ENCODE measurements at regions not wholly inside any gene's neighbourhood (a gene's known extent, or its start where the extent isn't known, plus 50 kb on each side); places are given as distances from the start of the nearest gene placed in this dataset.
"Not testable (repeated sequence)": the region's sequence is repeated elsewhere in the genome, so short reads cannot be mapped to it uniquely, and the experiment has no call there.

DNA sequence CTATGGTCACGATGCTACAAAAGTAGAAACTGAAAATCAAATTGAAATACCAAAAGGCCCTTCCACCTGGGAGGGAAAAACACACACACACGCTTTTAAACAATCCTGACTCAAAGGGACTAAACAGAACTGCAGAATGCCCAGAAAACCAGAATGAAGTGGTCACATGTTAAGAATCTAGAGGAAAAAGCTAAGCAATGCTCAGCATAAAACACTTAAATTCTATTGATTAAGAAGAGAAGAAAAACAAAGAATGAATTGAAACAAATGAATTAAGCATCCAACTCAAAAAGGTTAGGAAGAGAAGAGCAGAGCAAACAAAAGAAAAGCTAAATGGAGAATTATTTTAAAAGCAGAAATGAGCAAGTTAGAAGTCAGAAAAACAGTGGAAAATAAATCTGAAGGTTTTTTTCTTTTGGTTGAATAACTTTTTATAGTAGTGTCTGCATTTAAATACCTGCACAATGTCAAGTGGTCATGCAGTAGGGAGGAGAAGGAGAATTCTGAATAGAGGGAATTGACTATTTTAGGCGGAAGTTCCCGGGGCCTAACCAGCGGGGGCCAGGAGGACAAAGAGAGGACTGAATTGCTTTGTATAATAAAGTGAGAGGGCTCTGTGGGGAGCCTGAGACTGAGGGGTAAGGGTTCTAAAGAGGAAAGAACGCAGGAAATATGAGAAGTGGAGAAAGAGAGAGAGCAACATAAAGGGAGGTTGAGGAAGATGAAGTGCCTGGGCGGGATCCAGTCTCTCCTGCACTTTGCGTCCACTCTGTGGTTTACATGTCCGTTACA, 146.8 kb downstream of the ATPSCKMT start:
- Histone ChIP-seq H3K27ac (ENCODE audit: control insufficient read depth, insufficient read depth, low read length) (no peak overlapping the region), H3K79me2 (ENCODE audit: control insufficient read depth, insufficient read depth, low read length) (no peaks in the 10 kb centered on the region), H3K4me2 (ENCODE audit: control insufficient read depth, extremely low read depth, insufficient read depth, low read depth, low read length) (no peak overlapping the region), H3K9ac (ENCODE audit: control insufficient read depth, extremely low read depth, insufficient read depth, low read length) (no peak overlapping the region), H4K20me1 (ENCODE audit: control insufficient read depth, extremely low read depth, insufficient read depth, low read length) (no peaks in the 10 kb centered on the region), H2AFZ (ENCODE audit: control insufficient read depth, low read length) (no peak overlapping the region), H3K4me3 (ENCODE audit: control insufficient read depth in 2 of 3, extremely low read depth in 1 of 3, insufficient read depth in 2 of 3, low read depth in 1 of 3, low read length in 3 of 3) (no peak overlapping the region), H3K4me1 (ENCODE audit: control insufficient read depth, extremely low read depth, insufficient read depth, low read length) (no peaks in the 10 kb centered on the region), H3K36me3 (ENCODE audit: control insufficient read depth in 2 of 2, extremely low read depth in 1 of 2, insufficient read depth in 2 of 2, low read length in 2 of 2) (no peaks in the 10 kb centered on the region), H3K27me3 (ENCODE audit: control insufficient read depth, extremely low read depth, insufficient read depth, low read length) (no peaks in the 10 kb centered on the region), H3K9me3 (ENCODE audit: control insufficient read depth, low read depth, low read length) (no peaks in the 10 kb centered on the region), H3K9me1 (ENCODE audit: control insufficient read depth, extremely low read depth, insufficient read depth, low read length) (no peaks in the 10 kb centered on the region)
- FAIRE-seq (no peak), DNase-seq (ENCODE audit: low read depth, low spot score) (no peak)
- dilution Hi-C loops (cut with MboI; ENCODE audit: extremely low pct_ligation_motif_present, low sequenced_read_pairs) = no loop called here
- TF ChIP-seq EZH2 (IDR thresholded peaks at IDR 0.05; ENCODE audit: low read length) = no peak
- TF ChIP-seq, protein P1, sequence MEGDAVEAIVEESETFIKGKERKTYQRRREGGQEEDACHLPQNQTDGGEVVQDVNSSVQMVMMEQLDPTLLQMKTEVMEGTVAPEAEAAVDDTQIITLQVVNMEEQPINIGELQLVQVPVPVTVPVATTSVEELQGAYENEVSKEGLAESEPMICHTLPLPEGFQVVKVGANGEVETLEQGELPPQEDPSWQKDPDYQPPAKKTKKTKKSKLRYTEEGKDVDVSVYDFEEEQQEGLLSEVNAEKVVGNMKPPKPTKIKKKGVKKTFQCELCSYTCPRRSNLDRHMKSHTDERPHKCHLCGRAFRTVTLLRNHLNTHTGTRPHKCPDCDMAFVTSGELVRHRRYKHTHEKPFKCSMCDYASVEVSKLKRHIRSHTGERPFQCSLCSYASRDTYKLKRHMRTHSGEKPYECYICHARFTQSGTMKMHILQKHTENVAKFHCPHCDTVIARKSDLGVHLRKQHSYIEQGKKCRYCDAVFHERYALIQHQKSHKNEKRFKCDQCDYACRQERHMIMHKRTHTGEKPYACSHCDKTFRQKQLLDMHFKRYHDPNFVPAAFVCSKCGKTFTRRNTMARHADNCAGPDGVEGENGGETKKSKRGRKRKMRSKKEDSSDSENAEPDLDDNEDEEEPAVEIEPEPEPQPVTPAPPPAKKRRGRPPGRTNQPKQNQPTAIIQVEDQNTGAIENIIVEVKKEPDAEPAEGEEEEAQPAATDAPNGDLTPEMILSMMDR (optimal IDR thresholded peaks at IDR 0.05 in 1 of 3, IDR thresholded peaks at IDR 0.05 in 1 of 3, conservative IDR thresholded peaks at IDR 0.05 in 1 of 3; ENCODE audit: extremely low read depth in 1 of 3, insufficient read depth in 2 of 3, low read length in 3 of 3) = no peak

DNA sequence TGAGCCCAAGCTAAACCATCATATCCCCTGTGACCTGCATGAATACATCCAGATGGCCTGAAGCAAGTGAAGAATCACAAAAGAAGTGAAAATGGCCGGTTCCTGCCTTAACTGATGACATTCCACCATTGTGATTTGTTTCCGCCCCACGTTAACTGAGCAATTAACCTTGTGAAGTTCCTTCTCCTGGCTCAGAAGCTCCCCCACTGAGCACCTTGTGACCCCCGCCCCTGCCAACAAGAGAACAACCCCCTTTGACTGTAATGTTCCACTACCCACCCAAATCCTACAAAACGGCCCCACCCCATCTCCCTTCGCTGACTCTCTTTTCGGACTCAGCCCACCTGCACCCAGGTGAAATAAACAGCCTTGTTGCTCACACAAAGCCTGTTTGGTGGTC, 147.5 kb downstream of the ATPSCKMT start:
- DNase-seq (ENCODE audit: low read depth, low spot score); H3K36me3 ChIP-seq (ENCODE audit: control insufficient read depth in 2 of 2, extremely low read depth in 1 of 2, insufficient read depth in 2 of 2, low read length in 2 of 2); H3K9me3 ChIP-seq (ENCODE audit: control insufficient read depth, low read depth, low read length); H3K9me1 ChIP-seq (ENCODE audit: control insufficient read depth, extremely low read depth, insufficient read depth, low read length); H3K27me3 ChIP-seq (ENCODE audit: control insufficient read depth, extremely low read depth, insufficient read depth, low read length); FAIRE-seq; H3K4me2 ChIP-seq (ENCODE audit: control insufficient read depth, extremely low read depth, insufficient read depth, low read depth, low read length); H2AFZ ChIP-seq (ENCODE audit: control insufficient read depth, low read length); H3K4me3 ChIP-seq (ENCODE audit: control insufficient read depth in 2 of 3, extremely low read depth in 1 of 3, insufficient read depth in 2 of 3, low read depth in 1 of 3, low read length in 3 of 3); H3K27ac ChIP-seq (ENCODE audit: control insufficient read depth, insufficient read depth, low read length); H3K79me2 ChIP-seq (ENCODE audit: control insufficient read depth, insufficient read depth, low read length); H3K4me1 ChIP-seq (ENCODE audit: control insufficient read depth, extremely low read depth, insufficient read depth, low read length); H3K9ac ChIP-seq (ENCODE audit: control insufficient read depth, extremely low read depth, insufficient read depth, low read length); H4K20me1 ChIP-seq (ENCODE audit: control insufficient read depth, extremely low read depth, insufficient read depth, low read length); dilution Hi-C loops (cut with MboI; ENCODE audit: extremely low pct_ligation_motif_present, low sequenced_read_pairs): not testable (repeated sequence)

DNA sequence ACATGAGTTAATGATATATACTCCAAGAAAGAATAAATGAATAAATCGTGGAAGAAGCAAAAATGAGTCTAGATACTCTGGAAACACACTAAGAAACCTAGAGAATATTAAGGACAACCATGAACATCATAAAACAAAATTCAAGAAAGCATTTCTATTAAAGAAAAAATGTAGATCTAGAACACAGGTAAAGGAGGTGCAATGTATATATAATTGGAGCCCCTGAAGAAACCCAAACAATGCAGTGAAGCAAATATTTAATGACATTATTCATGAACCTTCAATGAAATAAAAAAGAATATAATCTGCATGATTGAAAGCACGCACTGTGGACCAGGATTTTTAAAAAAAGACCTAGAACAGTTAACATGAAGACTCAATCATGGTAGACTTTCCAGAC, 150.1 kb downstream of the ATPSCKMT start:
- no peaks in the 10 kb centered on the region for H4K20me1 ChIP-seq (ENCODE audit: control insufficient read depth, extremely low read depth, insufficient read depth, low read length)

More for the DNA sequence above, 150.1 kb downstream of the ATPSCKMT start:
- Histone ChIP-seq H2AFZ (ENCODE audit: control insufficient read depth, low read length) (no peak overlapping the region), H3K27ac (ENCODE audit: control insufficient read depth, insufficient read depth, low read length) (no peak overlapping the region), H3K9me1 (ENCODE audit: control insufficient read depth, extremely low read depth, insufficient read depth, low read length) (no peaks in the 10 kb centered on the region), H3K4me1 (ENCODE audit: control insufficient read depth, extremely low read depth, insufficient read depth, low read length) (no peaks in the 10 kb centered on the region), H3K27me3 (ENCODE audit: control insufficient read depth, extremely low read depth, insufficient read depth, low read length) (no peaks in the 10 kb centered on the region), H3K36me3 (ENCODE audit: control insufficient read depth in 2 of 2, extremely low read depth in 1 of 2, insufficient read depth in 2 of 2, low read length in 2 of 2) (no peaks in the 10 kb centered on the region), H3K9ac (ENCODE audit: control insufficient read depth, extremely low read depth, insufficient read depth, low read length) (no peak overlapping the region), H3K9me3 (ENCODE audit: control insufficient read depth, low read depth, low read length) (no peaks in the 10 kb centered on the region), H3K4me3 (ENCODE audit: control insufficient read depth in 2 of 3, extremely low read depth in 1 of 3, insufficient read depth in 2 of 3, low read depth in 1 of 3, low read length in 3 of 3) (no peak overlapping the region), H3K79me2 (ENCODE audit: control insufficient read depth, insufficient read depth, low read length) (no peaks in the 10 kb centered on the region), H3K4me2 (ENCODE audit: control insufficient read depth, extremely low read depth, insufficient read depth, low read depth, low read length) (no peak overlapping the region)
- DNase-seq (ENCODE audit: low read depth, low spot score) (no peak), FAIRE-seq (no peak)
- dilution Hi-C loops (cut with MboI; ENCODE audit: extremely low pct_ligation_motif_present, low sequenced_read_pairs) = no loop called here
- TF ChIP-seq EZH2 (IDR thresholded peaks at IDR 0.05; ENCODE audit: low read length) = no peak
- TF ChIP-seq, protein P1 (optimal IDR thresholded peaks at IDR 0.05 in 1 of 3, IDR thresholded peaks at IDR 0.05 in 1 of 3, conservative IDR thresholded peaks at IDR 0.05 in 1 of 3; ENCODE audit: extremely low read depth in 1 of 3, insufficient read depth in 2 of 3, low read length in 3 of 3) = no peak
